Anterior cingulate cortex (tissue), 58 donors: ENCODE measurements at regions not wholly inside any gene's neighbourhood (a gene's known extent, or its start where the extent isn't known, plus 50 kb on each side); places are given as distances from the start of the nearest gene placed in this dataset.
"Not testable (repeated sequence)": the region's sequence is repeated elsewhere in the genome, so short reads cannot be mapped to it uniquely, and the experiment has no call there.

Experiments used
- DNase-seq, 58 donors: peaks; one replicate each; lab custom pipeline; 2025; lab: John Stamatoyannopoulos, UW

GRCh38 chr2:204380141-204380881 lies 165.0 kb upstream of the PARD3B start:
- DNase-seq = no peak

GRCh38 chr2:204386668-204387067 lies 158.6 kb upstream of the PARD3B start:
- no peak for DNase-seq

GRCh38 chr2:204389120-204389519 lies 156.2 kb upstream of the PARD3B start:
- no peak for DNase-seq

- DNase-seq = no peak
These were observed 155.4 kb upstream of the PARD3B start for GRCh38 chr2:204389856-204390255.

- DNase-seq = no peak
These were observed 149.7 kb upstream of the PARD3B start for GRCh38 chr2:204395539-204395938.

- DNase-seq = no peak
These were observed 144.2 kb upstream of the PARD3B start for GRCh38 chr2:204401114-204401513.

- DNase-seq = no peak
These were observed 137.9 kb upstream of the PARD3B start for GRCh38 chr2:204407204-204408014.

- not testable (repeated sequence) for DNase-seq
These were observed 132.5 kb upstream of the PARD3B start for GRCh38 chr2:204412782-204413181.

GRCh38 chr2:204415406-204416181 lies 129.7 kb upstream of the PARD3B start:
- DNase-seq = peak in 1 of 58 donors; percentile 3

GRCh38 chr2:204416236-204416635 lies 129.0 kb upstream of the PARD3B start:
- DNase-seq = no peak

- no peak for DNase-seq
These were observed 119.5 kb upstream of the PARD3B start for GRCh38 chr2:204425821-204426220.

- no peak for DNase-seq
These were observed 116.6 kb upstream of the PARD3B start for GRCh38 chr2:204428675-204429074.

GRCh38 chr2:204431529-204431928 lies 113.7 kb upstream of the PARD3B start:
- DNase-seq = no peak

GRCh38 chr2:204432196-204432595 lies 113.1 kb upstream of the PARD3B start:
- DNase-seq = no peak

- no peak for DNase-seq
These were observed 110.4 kb upstream of the PARD3B start for GRCh38 chr2:204434660-204435462.

GRCh38 chr2:204436230-204436629 lies 109.0 kb upstream of the PARD3B start:
- no peak for DNase-seq

GRCh38 chr2:204437408-204437807 lies 107.9 kb upstream of the PARD3B start:
- no peak for DNase-seq

- DNase-seq = no peak
These were observed 107.2 kb upstream of the PARD3B start for GRCh38 chr2:204437815-204438756.

- no peak for DNase-seq
These were observed 104.0 kb upstream of the PARD3B start for GRCh38 chr2:204441316-204441715.
